ENCODE measurements at regions not wholly inside any gene's neighbourhood (a gene's known extent, or its start where the extent isn't known, plus 50 kb on each side); places are given as distances from the start of the nearest gene placed in this dataset.

DNA sequence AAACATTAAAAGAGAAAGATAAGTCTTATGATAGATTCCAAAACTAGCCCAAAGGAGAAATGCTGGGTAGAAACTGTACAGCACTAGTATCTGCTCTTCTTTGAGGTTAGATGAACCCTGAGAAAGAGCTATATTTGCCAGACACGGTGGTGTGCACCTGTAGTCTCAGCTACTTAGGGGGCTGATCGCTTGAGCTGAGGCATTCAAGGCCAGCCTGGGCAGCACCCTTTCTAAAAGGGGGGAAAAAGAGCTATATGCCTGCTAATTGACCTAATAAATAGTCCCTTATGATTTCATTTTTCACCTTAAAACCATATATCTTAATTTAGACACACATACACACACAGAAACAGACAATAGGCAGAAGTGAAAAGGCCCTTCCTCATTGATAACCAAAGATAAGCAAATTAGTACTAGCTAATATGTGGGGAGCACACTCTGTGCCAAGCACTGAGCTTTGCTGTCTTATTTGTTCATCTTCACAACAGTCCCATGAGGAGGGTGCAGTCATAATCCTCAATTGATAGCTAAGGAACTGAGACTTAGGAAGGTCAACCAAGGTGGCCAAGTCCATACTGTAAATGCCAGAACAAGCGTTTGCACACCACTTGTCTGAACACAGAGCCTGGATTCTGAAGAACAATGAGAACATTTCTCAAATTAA lies 56.6 kb upstream of the NLK start:
- ChIA-PET POLR2A (no interaction called here), CTCF (no interaction called here)
- Histone ChIP-seq H3K4me2 (no peak overlapping the region), H3K4me1 (no peaks in the 10 kb centered on the region), H3K9me3 (no peaks in the 10 kb centered on the region), H3K27ac (no peak overlapping the region), H3K4me3 (no peak overlapping the region)
- FAIRE-seq (no peak), ATAC-seq (no peak), DNase-seq (ENCODE audit: low read depth in 1 of 2, low spot score in 1 of 2) (no peak)
- TF ChIP-seq HDAC2 (IDR thresholded peaks at IDR 0.05) (no peak), EHMT2 (IDR thresholded peaks at IDR 0.05; ENCODE audit: low read depth) (no peak), KDM5A (IDR thresholded peaks at IDR 0.05) (no peak), JUN (IDR thresholded peaks at IDR 0.05) (no peak), HEYL (CRISPR knock-in tag; IDR thresholded peaks at IDR 0.05) (no peak), KDM1A (IDR thresholded peaks at IDR 0.05; ENCODE audit: low read depth) (no peak), BHLHE40 (IDR thresholded peaks at IDR 0.05; ENCODE audit: low read depth, low read length) (no peak), FOSL2 (IDR thresholded peaks at IDR 0.05) (no peak), FOSL2 (CRISPR knock-in tag; IDR thresholded peaks at IDR 0.05) (no peak), HOXB5 (CRISPR knock-in tag; IDR thresholded peaks at IDR 0.05) (no peak)
- TF ChIP-seq, protein P1, sequence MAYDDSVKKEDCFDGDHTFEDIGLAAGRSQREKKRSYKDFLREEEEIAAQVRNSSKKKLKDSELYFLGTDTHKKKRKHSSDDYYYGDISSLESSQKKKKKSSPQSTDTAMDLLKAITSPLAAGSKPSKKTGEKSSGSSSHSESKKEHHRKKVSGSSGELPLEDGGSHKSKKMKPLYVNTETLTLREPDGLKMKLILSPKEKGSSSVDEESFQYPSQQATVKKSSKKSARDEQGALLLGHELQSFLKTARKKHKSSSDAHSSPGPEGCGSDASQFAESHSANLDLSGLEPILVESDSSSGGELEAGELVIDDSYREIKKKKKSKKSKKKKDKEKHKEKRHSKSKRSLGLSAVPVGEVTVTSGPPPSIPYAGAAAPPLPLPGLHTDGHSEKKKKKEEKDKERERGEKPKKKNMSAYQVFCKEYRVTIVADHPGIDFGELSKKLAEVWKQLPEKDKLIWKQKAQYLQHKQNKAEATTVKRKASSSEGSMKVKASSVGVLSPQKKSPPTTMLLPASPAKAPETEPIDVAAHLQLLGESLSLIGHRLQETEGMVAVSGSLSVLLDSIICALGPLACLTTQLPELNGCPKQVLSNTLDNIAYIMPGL (CRISPR knock-in tag; IDR thresholded peaks at IDR 0.05; ENCODE audit: borderline replicate concordance) = no peak
- TF ChIP-seq, protein P2, sequence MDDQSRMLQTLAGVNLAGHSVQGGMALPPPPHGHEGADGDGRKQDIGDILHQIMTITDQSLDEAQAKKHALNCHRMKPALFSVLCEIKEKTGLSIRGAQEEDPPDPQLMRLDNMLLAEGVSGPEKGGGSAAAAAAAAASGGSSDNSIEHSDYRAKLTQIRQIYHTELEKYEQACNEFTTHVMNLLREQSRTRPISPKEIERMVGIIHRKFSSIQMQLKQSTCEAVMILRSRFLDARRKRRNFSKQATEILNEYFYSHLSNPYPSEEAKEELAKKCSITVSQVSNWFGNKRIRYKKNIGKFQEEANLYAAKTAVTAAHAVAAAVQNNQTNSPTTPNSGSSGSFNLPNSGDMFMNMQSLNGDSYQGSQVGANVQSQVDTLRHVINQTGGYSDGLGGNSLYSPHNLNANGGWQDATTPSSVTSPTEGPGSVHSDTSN (IDR thresholded peaks at IDR 0.05) = no peak
- 61% methylated on average over 3 of the region's 3 CpGs for whole genome bisulfite sequencing (ENCODE audit: missing lambda C conversion rate)

DNA sequence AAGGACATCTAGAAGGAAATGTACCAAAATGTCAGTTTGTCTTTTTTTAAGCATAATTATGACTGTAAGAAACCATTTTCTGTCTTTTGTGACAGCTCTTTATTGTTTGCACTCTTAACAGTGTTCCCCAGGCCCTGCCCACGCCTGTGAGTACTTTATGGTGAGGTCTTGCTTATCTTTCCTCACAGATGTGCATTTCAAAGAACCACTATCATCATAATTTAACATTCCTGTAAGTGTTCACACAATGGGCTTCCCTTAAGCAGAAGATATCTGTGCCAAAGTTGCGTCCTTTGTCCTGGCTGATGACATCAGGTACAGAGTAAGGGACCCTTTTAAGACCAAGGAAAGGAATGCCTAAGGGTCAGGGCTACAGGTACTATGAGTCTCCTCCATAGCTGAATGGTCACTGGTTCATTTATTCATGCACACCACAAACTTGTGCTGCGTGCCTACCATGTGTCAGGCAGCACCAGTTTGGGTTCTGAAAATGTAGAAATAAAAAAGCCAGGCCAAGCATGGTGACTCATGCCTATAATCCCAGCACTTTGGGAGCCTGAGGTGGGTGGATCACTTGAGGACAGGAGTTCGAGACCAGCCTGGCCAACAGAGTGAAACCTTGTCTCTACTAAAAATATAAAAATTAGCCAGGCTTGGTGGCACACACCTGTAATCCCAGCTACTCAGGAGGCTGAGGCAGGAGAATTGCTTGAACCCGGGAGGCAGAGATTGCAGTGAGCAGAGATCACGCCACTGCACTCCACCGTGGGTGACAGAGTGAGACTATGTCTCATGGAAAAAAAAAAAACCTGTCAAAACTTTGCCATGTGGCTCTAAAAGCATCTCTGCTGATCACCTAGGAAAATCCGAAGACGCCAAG lies 55.4 kb upstream of the NLK start:
- no peak for TF ChIP-seq JUN (IDR thresholded peaks at IDR 0.05)
- TF ChIP-seq, protein P3, sequence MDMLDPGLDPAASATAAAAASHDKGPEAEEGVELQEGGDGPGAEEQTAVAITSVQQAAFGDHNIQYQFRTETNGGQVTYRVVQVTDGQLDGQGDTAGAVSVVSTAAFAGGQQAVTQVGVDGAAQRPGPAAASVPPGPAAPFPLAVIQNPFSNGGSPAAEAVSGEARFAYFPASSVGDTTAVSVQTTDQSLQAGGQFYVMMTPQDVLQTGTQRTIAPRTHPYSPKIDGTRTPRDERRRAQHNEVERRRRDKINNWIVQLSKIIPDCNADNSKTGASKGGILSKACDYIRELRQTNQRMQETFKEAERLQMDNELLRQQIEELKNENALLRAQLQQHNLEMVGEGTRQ (IDR thresholded peaks at IDR 0.05) = no peak
- TF ChIP-seq, protein P4, sequence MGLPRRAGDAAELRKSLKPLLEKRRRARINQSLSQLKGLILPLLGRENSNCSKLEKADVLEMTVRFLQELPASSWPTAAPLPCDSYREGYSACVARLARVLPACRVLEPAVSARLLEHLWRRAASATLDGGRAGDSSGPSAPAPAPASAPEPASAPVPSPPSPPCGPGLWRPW (IDR thresholded peaks at IDR 0.05) = no peak
- no peak for TF ChIP-seq JUNB (IDR thresholded peaks at IDR 0.05)
- TF ChIP-seq MAZ (IDR thresholded peaks at IDR 0.05; ENCODE audit: borderline replicate concordance, low read depth, low read length) = no peak
- DNase-seq (ENCODE audit: low read depth in 1 of 2, low spot score in 1 of 2) (no peak), ATAC-seq (no peak), FAIRE-seq (no peak)
- no peak overlapping the region for H3K4me2 ChIP-seq
- ChIA-PET POLR2A (no interaction called here), CTCF (no interaction called here)
- no peak overlapping the region for H3K27ac ChIP-seq
- H3K4me3 ChIP-seq = no peak overlapping the region
- no peaks in the 10 kb centered on the region for H3K4me1 ChIP-seq
- WGBS (ENCODE audit: missing lambda C conversion rate) = 69% methylated on average over 9 of the region's 9 CpGs
- H3K9me3 ChIP-seq = no peaks in the 10 kb centered on the region

DNA sequence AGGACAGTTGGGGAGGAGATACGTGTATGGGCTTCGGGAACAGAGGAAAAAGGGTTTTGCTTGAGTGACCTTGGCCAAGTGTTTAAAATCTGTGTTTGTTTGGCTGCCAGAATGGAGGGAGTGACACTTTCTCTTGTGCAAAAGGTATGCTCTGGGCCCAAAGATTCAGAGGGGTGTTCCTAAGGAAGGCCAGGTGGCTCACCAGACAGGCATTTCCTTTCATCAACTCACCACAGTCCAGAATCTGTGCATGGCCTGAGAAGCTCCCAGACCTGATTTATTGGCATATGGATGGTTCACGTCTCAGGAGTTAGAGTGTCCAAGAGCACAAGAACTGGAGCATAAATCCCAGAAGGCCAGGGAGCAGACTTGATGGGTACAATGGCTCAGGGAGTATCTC lies 53.4 kb upstream of the NLK start:
- POLR2A ChIA-PET = no interaction called here
- FAIRE-seq (no peak), DNase-seq (ENCODE audit: low read depth in 1 of 2, low spot score in 1 of 2) (no peak), ATAC-seq (no peak)
- H3K9me3 ChIP-seq = no peaks in the 10 kb centered on the region
- TF ChIP-seq RARB (CRISPR knock-in tag; IDR thresholded peaks at IDR 0.05) (no peak), RFX5 (IDR thresholded peaks at IDR 0.05) (no peak), JUNB (IDR thresholded peaks at IDR 0.05) (no peak), EP300 (IDR thresholded peaks at IDR 0.05) (no peak), CBX8 (IDR thresholded peaks at IDR 0.05) (no peak), FOSL2 (IDR thresholded peaks at IDR 0.05) (no peak), FOSL2 (CRISPR knock-in tag; IDR thresholded peaks at IDR 0.05) (no peak), GATA3 (IDR thresholded peaks at IDR 0.05; ENCODE audit: borderline replicate concordance) (no peak), MAZ (IDR thresholded peaks at IDR 0.05; ENCODE audit: borderline replicate concordance, low read depth, low read length) (no peak), KDM5A (IDR thresholded peaks at IDR 0.05) (no peak), RAD21 (conservative IDR thresholded peaks at IDR 0.05 in 1 of 2, IDR thresholded peaks at IDR 0.05 in 1 of 2) (no peak), RNF2 (IDR thresholded peaks at IDR 0.05; ENCODE audit: borderline replicate concordance, low read depth) (no peak), HOXA7 (CRISPR knock-in tag; IDR thresholded peaks at IDR 0.05) (no peak), FOXS1 (CRISPR knock-in tag; IDR thresholded peaks at IDR 0.05) (no peak)
- TF ChIP-seq, protein P2 (IDR thresholded peaks at IDR 0.05) = no peak
- TF ChIP-seq, protein P5, sequence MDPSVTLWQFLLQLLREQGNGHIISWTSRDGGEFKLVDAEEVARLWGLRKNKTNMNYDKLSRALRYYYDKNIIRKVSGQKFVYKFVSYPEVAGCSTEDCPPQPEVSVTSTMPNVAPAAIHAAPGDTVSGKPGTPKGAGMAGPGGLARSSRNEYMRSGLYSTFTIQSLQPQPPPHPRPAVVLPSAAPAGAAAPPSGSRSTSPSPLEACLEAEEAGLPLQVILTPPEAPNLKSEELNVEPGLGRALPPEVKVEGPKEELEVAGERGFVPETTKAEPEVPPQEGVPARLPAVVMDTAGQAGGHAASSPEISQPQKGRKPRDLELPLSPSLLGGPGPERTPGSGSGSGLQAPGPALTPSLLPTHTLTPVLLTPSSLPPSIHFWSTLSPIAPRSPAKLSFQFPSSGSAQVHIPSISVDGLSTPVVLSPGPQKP (IDR thresholded peaks at IDR 0.05; ENCODE audit: low read depth, low read length) = no peak
- CTCF ChIA-PET = interaction anchor here (0.8 to 1.4 kb wide), 2 partner anchors 9 to 55 kb away, joined by 3 read pairs; no protein-coding TSS in a partner anchor
- no peak overlapping the region for H3K4me3 ChIP-seq
- no peaks in the 10 kb centered on the region for H3K4me1 ChIP-seq
- WGBS (ENCODE audit: missing lambda C conversion rate) = 47% methylated on average over 3 of the region's 3 CpGs
- H3K4me2 ChIP-seq = no peak overlapping the region
- H3K27ac ChIP-seq = no peak overlapping the region
